Neuronal stem cell (in vitro differentiated cells): ENCODE measurements at regions not wholly inside any gene's neighbourhood (a gene's known extent, or its start where the extent isn't known, plus 50 kb on each side); places are given as distances from the start of the nearest gene placed in this dataset.

Source experiments
- DNase-seq: peaks from one replicate; pipeline ENCODE4 v3.0.0-alpha.2; 2013; ENCODE audit warnings: low spot score
- H2AFZ ChIP-seq: one replicate; pipeline ENCODE4 v1.6.1; 2013; ENCODE audit warnings: mild to moderate bottlenecking, low read length, inconsistent platforms
- H2AK5ac ChIP-seq: 2 replicates; pipeline ENCODE4 v1.6.1; 2013; ENCODE audit warnings: low read depth, mild to moderate bottlenecking, inconsistent platforms, low read length, moderate library complexity, mixed read lengths
- H2BK120ac ChIP-seq: 2 replicates; pipeline ENCODE4 v1.6.1; 2013; ENCODE audit warnings: low read depth, mild to moderate bottlenecking, inconsistent platforms, low read length, moderate library complexity, mixed read lengths
- H2BK12ac ChIP-seq: one replicate; pipeline ENCODE4 v1.6.1; 2013; ENCODE audit warnings: low read length, inconsistent platforms
- H2BK15ac ChIP-seq: 2 replicates; pipeline ENCODE4 v1.6.1; 2013; ENCODE audit warnings: mild to moderate bottlenecking, low read length, inconsistent platforms, mixed read lengths
- H2BK5ac ChIP-seq: one replicate; pipeline ENCODE4 v1.6.1; 2013; ENCODE audit warnings: inconsistent platforms, mild to moderate bottlenecking, low read length, moderate library complexity
- H3K14ac ChIP-seq: one replicate; pipeline ENCODE4 v1.6.1; 2013; ENCODE audit warnings: low read length, inconsistent platforms
- H3K18ac ChIP-seq: 2 replicates; pipeline ENCODE4 v1.6.1; 2013; ENCODE audit warnings: low read length, inconsistent platforms
- H3K23ac ChIP-seq: 2 replicates; pipeline ENCODE4 v1.6.1; 2013; ENCODE audit warnings: low read depth, mild to moderate bottlenecking, mixed read lengths, low read length, inconsistent platforms; ENCODE audit not compliant: poor library complexity
- H3K27ac ChIP-seq: replicated peaks from 3 replicates; pipeline ENCODE4 v1.5.1; 2013; ENCODE audit warnings: low read length, inconsistent platforms
- H3K27me3 ChIP-seq, 3 experiments: 2 replicates each; pipeline ENCODE4 v1.6.1; 2013; ENCODE audit warnings: low read length in 3 of 3, mild to moderate bottlenecking in 2 of 3, inconsistent platforms in 1 of 3, low read depth in 1 of 3, mixed read lengths in 1 of 3, moderate library complexity in 1 of 3; ENCODE audit not compliant: control insufficient read depth in 3 of 3, insufficient read depth in 3 of 3
- H3K36me3 ChIP-seq, 2 donors: replicated peaks in 1 of 2; 2 replicates each; pipeline ENCODE4 v1.6.1; 2013; ENCODE audit warnings: low read length in 2 of 2; ENCODE audit not compliant: control insufficient read depth in 2 of 2, insufficient read depth in 2 of 2
- H3K4ac ChIP-seq: 2 replicates; pipeline ENCODE4 v1.6.1; 2013; ENCODE audit warnings: inconsistent platforms, mild to moderate bottlenecking, low read length, moderate library complexity
- H3K4me1 ChIP-seq, 2 donors: 1 replicate in 1 of 2; 2 replicates in 1 of 2; pipeline ENCODE4 v1.6.1; 2013; ENCODE audit warnings: low read length in 2 of 2, low read depth in 1 of 2; ENCODE audit not compliant: control insufficient read depth in 2 of 2, insufficient read depth in 1 of 2
- H3K4me2 ChIP-seq: one replicate; pipeline ENCODE4 v1.6.1; 2013; ENCODE audit warnings: mild to moderate bottlenecking, low read length, inconsistent platforms; ENCODE audit not compliant: insufficient read depth, poor library complexity, severe bottlenecking
- H3K4me3 ChIP-seq, 2 donors: 2 replicates each; pipeline ENCODE4 v1.5.1; 2013; ENCODE audit warnings: low read length in 2 of 2, mild to moderate bottlenecking in 2 of 2, inconsistent platforms in 1 of 2, moderate library complexity in 1 of 2
- H3K79me1 ChIP-seq: one replicate; pipeline ENCODE4 v1.6.1; 2013; ENCODE audit warnings: low read depth, mild to moderate bottlenecking, inconsistent platforms, low read length, moderate library complexity
- H3K9ac ChIP-seq: one replicate; pipeline ENCODE4 v1.6.1; 2013; ENCODE audit warnings: mild to moderate bottlenecking, low read depth, low read length, inconsistent platforms; ENCODE audit not compliant: poor library complexity
- H3K9me3 ChIP-seq, 2 donors: replicated peaks in 1 of 2; 2 replicates each; pipeline versions ENCODE3 to v1.6.1; 2013; ENCODE audit warnings: low read length in 2 of 2, mild to moderate bottlenecking in 2 of 2, inconsistent platforms in 1 of 2, low read depth in 1 of 2, mixed read lengths in 1 of 2, moderate library complexity in 1 of 2; ENCODE audit not compliant: control insufficient read depth in 2 of 2, insufficient read depth in 1 of 2
- H4K8ac ChIP-seq: one replicate; pipeline ENCODE4 v1.6.1; 2013; ENCODE audit warnings: low read depth, mild to moderate bottlenecking, inconsistent platforms, low read length, moderate library complexity
- H4K91ac ChIP-seq: one replicate; pipeline ENCODE4 v1.6.1; 2013; ENCODE audit warnings: low read length, low read depth, mild to moderate bottlenecking, inconsistent platforms; ENCODE audit not compliant: poor library complexity
- WGBS, 2 donors: extraction: QIAGEN DNeasy Blood & Tissue Kit; methylation state at CpG; one replicate each; pipeline ENCODE4 v1.1.7; 2013; ENCODE audit warnings: missing lambda C conversion rate in 2 of 2, mixed read lengths in 1 of 2; ENCODE audit not compliant: insufficient read length in 2 of 2, insufficient replicate concordance in 1 of 2; ENCODE audit errors: extremely low coverage in 2 of 2; 5-methylcytosine and 5-hydroxymethylcytosine counted together

DNA sequence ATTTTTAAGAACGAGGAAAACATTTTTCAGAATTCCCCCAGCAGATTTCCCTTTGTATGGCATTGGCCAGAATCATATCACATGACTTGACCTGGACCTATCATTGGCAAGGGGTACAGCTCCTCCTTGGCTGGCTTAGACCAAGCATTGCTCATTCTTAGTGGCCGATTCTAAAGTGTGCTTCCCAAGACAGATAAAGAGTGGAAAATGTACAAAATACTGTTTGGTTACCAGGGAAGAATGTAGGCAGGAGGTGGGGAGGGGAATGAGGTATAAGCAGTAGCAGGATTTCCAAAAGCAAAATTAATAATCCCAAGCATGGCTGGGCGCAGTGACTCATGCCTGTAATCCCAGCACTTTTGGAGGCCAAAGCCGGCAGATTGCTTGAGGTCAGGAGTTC lies 75.6 kb upstream of the KRTAP11-1 start:
- H3K9me3 ChIP-seq: no peaks in the 10 kb centered on the region
- no peak for DNase-seq
- no peak overlapping the region for H3K23ac ChIP-seq
- H3K36me3 ChIP-seq: no peaks in the 10 kb centered on the region
- no peak overlapping the region for H3K4me2 ChIP-seq
- no peak overlapping the region for H3K4ac ChIP-seq
- H3K9ac ChIP-seq: no peak overlapping the region
- no peak overlapping the region for H3K14ac ChIP-seq
- no peak overlapping the region for H2AK5ac ChIP-seq
- H4K8ac ChIP-seq: no peak overlapping the region
- H2BK12ac ChIP-seq: no peak overlapping the region
- no CpG with 5 or more reads among the region's 4 CpGs for WGBS, 2 donors
- H3K4me1 ChIP-seq: no peaks in the 10 kb centered on the region
- H2AFZ ChIP-seq: no peak overlapping the region
- no peak overlapping the region for H3K18ac ChIP-seq
- H2BK15ac ChIP-seq: no peak overlapping the region
- no peak overlapping the region for H3K27ac ChIP-seq
- H3K4me3 ChIP-seq: no peak overlapping the region
- H4K91ac ChIP-seq: no peak overlapping the region
- H2BK120ac ChIP-seq: no peak overlapping the region
- H2BK5ac ChIP-seq: no peak overlapping the region
- H3K27me3 ChIP-seq: no peaks in the 10 kb centered on the region
- H3K79me1 ChIP-seq: no peaks in the 10 kb centered on the region

DNA sequence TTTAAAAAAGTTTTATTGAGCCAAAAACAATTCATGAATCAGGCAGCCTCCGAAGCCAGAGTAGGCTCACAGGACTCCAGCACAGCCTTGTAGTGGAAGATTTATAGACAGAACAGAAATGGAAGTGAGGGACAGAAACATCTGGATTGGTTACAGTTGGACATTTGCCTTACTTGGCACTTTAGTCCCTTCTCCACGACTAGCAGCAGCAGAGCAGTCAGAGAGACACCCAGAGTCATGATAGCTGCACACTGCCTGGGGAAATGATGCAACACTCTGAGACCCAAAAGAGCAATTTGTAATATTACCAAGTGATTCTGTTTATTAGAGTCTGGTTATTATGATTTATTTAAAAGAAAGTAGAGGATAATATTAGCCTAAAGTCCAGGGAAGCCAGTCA lies 72.2 kb upstream of the KRTAP11-1 start:
- no peak overlapping the region for H3K27ac ChIP-seq
- WGBS, 2 donors: no CpG with 5 or more reads among the region's 2 CpGs
- no peak overlapping the region for H2AFZ ChIP-seq
- no peak overlapping the region for H2BK15ac ChIP-seq
- H2AK5ac ChIP-seq: no peak overlapping the region
- no peak overlapping the region for H3K4me3 ChIP-seq
- H3K14ac ChIP-seq: no peak overlapping the region
- H2BK120ac ChIP-seq: no peak overlapping the region
- H2BK5ac ChIP-seq: no peak overlapping the region
- H3K4me2 ChIP-seq: no peak overlapping the region
- H3K4me1 ChIP-seq: no peaks in the 10 kb centered on the region
- no peaks in the 10 kb centered on the region for H3K36me3 ChIP-seq
- no peak overlapping the region for H4K91ac ChIP-seq
- no peak overlapping the region for H2BK12ac ChIP-seq
- H3K9ac ChIP-seq: no peak overlapping the region
- H4K8ac ChIP-seq: no peak overlapping the region
- DNase-seq: no peak
- H3K9me3 ChIP-seq: no peaks in the 10 kb centered on the region
- H3K4ac ChIP-seq: no peak overlapping the region
- H3K18ac ChIP-seq: no peak overlapping the region
- H3K27me3 ChIP-seq: no peaks in the 10 kb centered on the region
- H3K79me1 ChIP-seq: no peaks in the 10 kb centered on the region
- no peak overlapping the region for H3K23ac ChIP-seq

DNA sequence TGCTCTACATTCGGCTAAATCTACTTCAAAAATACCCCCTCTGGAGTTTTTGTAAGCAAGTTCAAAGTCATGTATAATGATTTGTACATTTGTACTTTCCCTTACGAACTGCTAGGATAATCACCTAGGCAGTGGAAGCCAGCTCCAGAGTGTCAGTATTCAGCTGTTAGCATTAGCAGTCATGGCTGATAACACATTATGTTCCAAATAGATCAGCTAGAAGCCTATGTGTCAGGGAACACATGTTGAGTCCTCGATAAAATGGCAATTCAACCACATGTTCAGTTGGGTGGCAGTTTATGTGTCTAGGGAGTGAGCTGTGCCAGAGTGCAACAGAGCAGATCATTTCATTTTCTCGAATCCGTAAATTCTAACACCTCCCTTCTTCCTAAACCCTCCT lies 65.8 kb upstream of the KRTAP11-1 start:
- Histone ChIP-seq H3K27ac (no peak overlapping the region), H2BK15ac (no peak overlapping the region), H3K4me2 (no peak overlapping the region), H2BK12ac (no peak overlapping the region), H3K4ac (no peak overlapping the region), H3K18ac (no peak overlapping the region), H3K4me1 (no peaks in the 10 kb centered on the region), H2AFZ (no peak overlapping the region), H3K9ac (no peak overlapping the region), H4K8ac (no peak overlapping the region), H3K36me3 (no peaks in the 10 kb centered on the region), H4K91ac (no peak overlapping the region), H3K14ac (no peak overlapping the region), H3K79me1 (no peaks in the 10 kb centered on the region), H3K23ac (no peak overlapping the region), H2BK120ac (no peak overlapping the region), H2AK5ac (no peak overlapping the region), H2BK5ac (no peak overlapping the region), H3K4me3 (no peak overlapping the region), H3K27me3 (no peaks in the 10 kb centered on the region), H3K9me3 (no peaks in the 10 kb centered on the region)
- 100% methylated on average over 2 of the region's 5 CpGs; no CpG with 5 or more reads in 1 of the 2 donors for WGBS, 2 donors
- DNase-seq: no peak

DNA sequence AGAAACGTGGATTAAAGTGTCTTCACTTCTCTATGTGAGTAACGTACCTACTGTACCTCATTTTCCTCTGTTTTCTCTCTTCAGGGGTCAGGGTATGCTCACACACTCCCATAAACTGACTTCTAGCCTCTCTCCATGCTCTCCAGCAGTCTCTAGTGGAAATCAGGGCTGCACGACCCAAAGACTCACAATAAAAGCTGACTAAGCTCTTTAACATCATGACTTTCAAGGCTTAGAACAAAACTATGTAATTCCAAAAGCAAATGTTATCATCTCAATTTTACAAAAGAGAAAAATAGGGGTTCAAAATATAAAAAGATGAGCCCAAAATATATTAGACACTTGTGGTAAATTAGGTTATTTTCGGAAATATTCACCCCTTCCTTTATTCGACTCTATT lies 62.5 kb upstream of the KRTAP11-1 start:
- Histone ChIP-seq H3K36me3 (no peaks in the 10 kb centered on the region), H2BK12ac (no peak overlapping the region), H3K79me1 (no peaks in the 10 kb centered on the region), H3K14ac (no peak overlapping the region), H3K18ac (no peak overlapping the region), H3K4me3 (no peak overlapping the region), H4K8ac (no peak overlapping the region), H3K4ac (no peak overlapping the region), H4K91ac (no peak overlapping the region), H3K4me2 (no peak overlapping the region), H2AFZ (no peak overlapping the region), H3K4me1 (no peaks in the 10 kb centered on the region), H3K9ac (no peak overlapping the region), H3K27me3 (no peaks in the 10 kb centered on the region), H3K27ac (no peak overlapping the region), H3K23ac (no peak overlapping the region), H2BK5ac (no peak overlapping the region), H2BK120ac (no peak overlapping the region), H2BK15ac (no peak overlapping the region), H3K9me3 (no peaks in the 10 kb centered on the region), H2AK5ac (no peak overlapping the region)
- DNase-seq: no peak
- WGBS, 2 donors: no CpG with 5 or more reads among the region's 5 CpGs
